HEK293 (cell line): ENCODE measurements at regions not wholly inside any gene's neighbourhood (a gene's known extent, or its start where the extent isn't known, plus 50 kb on each side); places are given as distances from the start of the nearest gene placed in this dataset.

ENCODE experiments used
- CTCF ChIA-PET: fragments of 350-600 bp; formaldehyde crosslinking; extraction: SDS; loops from one replicate; lab custom pipeline; 2021; ENCODE audit warnings: antibody characterized with exemption; lab: Yijun Ruan, JAX
- POLR2A ChIA-PET: fragments of 300-600 bp; formaldehyde crosslinking; extraction: SDS; loops from one replicate; lab custom pipeline; 2020; ENCODE audit warnings: antibody characterized with exemption, inconsistent platforms; lab: Yijun Ruan, JAX
- H3K27ac ChIP-seq: fragments of 200-500 bp; sonication (Bioruptor generic); 2 replicates; pipeline ENCODE4 v1.5.1; 2014; ENCODE audit warnings: low read depth, low read length, control low read depth, inconsistent platforms; ENCODE audit errors: extremely low read depth
- H3K36me3 ChIP-seq, 2 experiments: fragments of 200-500 bp in 1 of 2; sonication (Bioruptor generic) in 1 of 2; 1 replicate in 1 of 2; 2 replicates in 1 of 2; pipeline ENCODE4 v1.5.1; 2014 to 2017; ENCODE audit warnings: inconsistent platforms in 2 of 2, low read length in 2 of 2; ENCODE audit not compliant: control insufficient read depth in 2 of 2, insufficient read depth in 1 of 2
- H3K4me1 ChIP-seq: fragments of 200-500 bp; sonication (Bioruptor generic); 2 replicates; pipeline ENCODE4 v1.5.1; 2014; ENCODE audit warnings: mild to moderate bottlenecking, low read length, inconsistent platforms; ENCODE audit not compliant: control insufficient read depth, insufficient read depth
- H3K4me3 ChIP-seq: 2 replicates; pipeline ENCODE4 v1.5.1; 2011; ENCODE audit warnings: low read depth, mild to moderate bottlenecking, control low read depth, low read length, moderate library complexity
- H3K9me3 ChIP-seq: fragments of 200-500 bp; sonication (Bioruptor generic); 2 replicates; pipeline ENCODE4 v1.5.1; 2014; ENCODE audit warnings: low read depth, low read length, inconsistent platforms; ENCODE audit not compliant: control insufficient read depth, insufficient read depth
- GLI2 ChIP-seq: fragments of 450-650 bp; formaldehyde crosslinking; IDR thresholded peaks from 2 replicates; pipeline ENCODE4; 2017; ENCODE audit warnings: missing biosample characterization, missing genetic modification characterization, low read depth, borderline replicate concordance
- OSR2 ChIP-seq: fragments of 450-650 bp; formaldehyde crosslinking; IDR thresholded peaks from 2 replicates; pipeline ENCODE4 v1.5.1; 2016; ENCODE audit warnings: missing biosample characterization, missing genetic modification characterization
- PBX3 ChIP-seq: sonication (generic); formaldehyde crosslinking; IDR thresholded peaks from 2 replicates; pipeline ENCODE4 v1.8.1; 2022; ENCODE audit warnings: mild to moderate bottlenecking, moderate library complexity, missing genetic modification reagents
- PRDM1 ChIP-seq: fragments of 450-650 bp; formaldehyde crosslinking; IDR thresholded peaks from 2 replicates; pipeline ENCODE4; 2016; ENCODE audit warnings: missing biosample characterization, missing genetic modification characterization
- PRDM4 ChIP-seq: fragments of 450-650 bp; formaldehyde crosslinking; IDR thresholded peaks from 2 replicates; pipeline ENCODE4 v1.5.1; 2017; ENCODE audit warnings: missing biosample characterization, missing genetic modification characterization
- SP3 ChIP-seq: fragments of 450-650 bp; formaldehyde crosslinking; IDR thresholded peaks from 2 replicates; pipeline ENCODE4 v1.5.1; 2016; ENCODE audit warnings: missing biosample characterization, missing genetic modification characterization
- ZBTB1 ChIP-seq: fragments of 450-650 bp; formaldehyde crosslinking; IDR thresholded peaks from 2 replicates; pipeline ENCODE4 v1.5.1; 2016; ENCODE audit warnings: missing biosample characterization, missing genetic modification characterization
- ZBTB20 ChIP-seq: fragments of 450-650 bp; formaldehyde crosslinking; IDR thresholded peaks from 2 replicates; pipeline ENCODE4 v1.5.1; 2016; ENCODE audit warnings: missing biosample characterization, missing genetic modification characterization
- ZBTB48 ChIP-seq: fragments of 450-650 bp; formaldehyde crosslinking; IDR thresholded peaks from 2 replicates; pipeline ENCODE4 v1.5.1; 2016; ENCODE audit warnings: missing biosample characterization, missing genetic modification characterization
- ZNF140 ChIP-seq: fragments of 450-650 bp; formaldehyde crosslinking; IDR thresholded peaks from 2 replicates; pipeline ENCODE4 v1.5.1; 2016; ENCODE audit warnings: missing biosample characterization, missing genetic modification characterization
- ZNF18 ChIP-seq: fragments of 450-650 bp; formaldehyde crosslinking; IDR thresholded peaks from 2 replicates; pipeline ENCODE4 v1.5.1; 2016; ENCODE audit warnings: missing biosample characterization, missing genetic modification characterization
- ZNF184 ChIP-seq: fragments of 450-650 bp; IDR thresholded peaks from 2 replicates; pipeline ENCODE4 v1.5.1; 2018; ENCODE audit warnings: missing biosample characterization, mild to moderate bottlenecking, missing genetic modification characterization
- ZNF202 ChIP-seq: fragments of 450-650 bp; formaldehyde crosslinking; IDR thresholded peaks from 2 replicates; pipeline ENCODE4 v1.5.1; 2016; ENCODE audit warnings: missing biosample characterization, missing genetic modification characterization, borderline replicate concordance
- ZNF214 ChIP-seq: fragments of 450-650 bp; formaldehyde crosslinking; IDR thresholded peaks from 2 replicates; pipeline ENCODE4 v1.5.1; 2017; ENCODE audit warnings: missing biosample characterization, mild to moderate bottlenecking, missing genetic modification characterization, borderline replicate concordance
- ZNF248 ChIP-seq: fragments of 450-650 bp; formaldehyde crosslinking; IDR thresholded peaks from 2 replicates; pipeline ENCODE4 v1.5.1; 2017; ENCODE audit warnings: missing biosample characterization, missing genetic modification characterization
- ZNF354C ChIP-seq: fragments of 450-650 bp; formaldehyde crosslinking; IDR thresholded peaks from 2 replicates; pipeline ENCODE4 v1.5.1; 2016; ENCODE audit warnings: missing biosample characterization, missing genetic modification characterization, low read depth, borderline replicate concordance
- ZNF423 ChIP-seq: fragments of 450-650 bp; formaldehyde crosslinking; IDR thresholded peaks from 2 replicates; pipeline ENCODE4 v1.5.1; 2016; ENCODE audit warnings: missing biosample characterization, missing genetic modification characterization
- ZNF571 ChIP-seq: fragments of 450-650 bp; formaldehyde crosslinking; IDR thresholded peaks from 2 replicates; pipeline ENCODE4 v1.5.0; 2017; ENCODE audit warnings: missing biosample characterization, missing genetic modification characterization
- ZNF626 ChIP-seq: fragments of 450-650 bp; sonication (Bioruptor Pico); formaldehyde crosslinking; IDR thresholded peaks from 2 replicates; pipeline ENCODE4 v1.5.1; 2018; ENCODE audit warnings: missing biosample characterization, missing genetic modification characterization, inconsistent platforms
- ZNF639 ChIP-seq: fragments of 450-650 bp; formaldehyde crosslinking; IDR thresholded peaks from 2 replicates; pipeline ENCODE4 v1.5.1; 2016; ENCODE audit warnings: missing biosample characterization, missing genetic modification characterization
- ZNF658 ChIP-seq: fragments of 450-650 bp; formaldehyde crosslinking; IDR thresholded peaks from 2 replicates; pipeline ENCODE4; 2016; ENCODE audit warnings: missing biosample characterization, missing genetic modification characterization
- ZNF768 ChIP-seq: fragments of 450-650 bp; formaldehyde crosslinking; IDR thresholded peaks from 2 replicates; pipeline ENCODE4 v1.5.1; 2018; ENCODE audit warnings: missing biosample characterization, mild to moderate bottlenecking, missing genetic modification characterization
- TF ChIP-seq, protein P1 (sequence below): fragments of 450-650 bp; formaldehyde crosslinking; IDR thresholded peaks from 2 replicates; pipeline ENCODE4 v1.5.1; 2016; ENCODE audit warnings: missing biosample characterization, missing genetic modification characterization
- TF ChIP-seq, protein P2 (sequence below): fragments of 450-650 bp; formaldehyde crosslinking; IDR thresholded peaks from 2 replicates; pipeline ENCODE4 v1.5.1; 2017; ENCODE audit warnings: missing biosample characterization, missing genetic modification characterization

- TF ChIP-seq ZNF140 (tag by site-specific recombination) (no peak), ZNF354C (tag by site-specific recombination) (no peak), ZNF626 (tag by site-specific recombination) (no peak), ZNF18 (tag by site-specific recombination) (no peak), ZNF639 (no peak), ZBTB20 (peak; percentile 48; the same call in 1 of the 2 replicates)
- TF ChIP-seq, protein P1, sequence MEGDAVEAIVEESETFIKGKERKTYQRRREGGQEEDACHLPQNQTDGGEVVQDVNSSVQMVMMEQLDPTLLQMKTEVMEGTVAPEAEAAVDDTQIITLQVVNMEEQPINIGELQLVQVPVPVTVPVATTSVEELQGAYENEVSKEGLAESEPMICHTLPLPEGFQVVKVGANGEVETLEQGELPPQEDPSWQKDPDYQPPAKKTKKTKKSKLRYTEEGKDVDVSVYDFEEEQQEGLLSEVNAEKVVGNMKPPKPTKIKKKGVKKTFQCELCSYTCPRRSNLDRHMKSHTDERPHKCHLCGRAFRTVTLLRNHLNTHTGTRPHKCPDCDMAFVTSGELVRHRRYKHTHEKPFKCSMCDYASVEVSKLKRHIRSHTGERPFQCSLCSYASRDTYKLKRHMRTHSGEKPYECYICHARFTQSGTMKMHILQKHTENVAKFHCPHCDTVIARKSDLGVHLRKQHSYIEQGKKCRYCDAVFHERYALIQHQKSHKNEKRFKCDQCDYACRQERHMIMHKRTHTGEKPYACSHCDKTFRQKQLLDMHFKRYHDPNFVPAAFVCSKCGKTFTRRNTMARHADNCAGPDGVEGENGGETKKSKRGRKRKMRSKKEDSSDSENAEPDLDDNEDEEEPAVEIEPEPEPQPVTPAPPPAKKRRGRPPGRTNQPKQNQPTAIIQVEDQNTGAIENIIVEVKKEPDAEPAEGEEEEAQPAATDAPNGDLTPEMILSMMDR = no peak
- TF ChIP-seq, all 188 proteins: peak for 1
- Histone ChIP-seq H3K36me3 (no peaks in the 10 kb centered on the region), H3K9me3 (no peaks in the 10 kb centered on the region), H3K4me1 (peaks cover 8% of the 10 kb centered on the region; the same call in 1 of the 2 replicates), H3K4me3 (no peak overlapping the region), H3K27ac (no peak overlapping the region)
- POLR2A ChIA-PET = interaction anchor here (0.6 kb wide), 1 partner anchor 775 kb away, joined by 5 read pairs; no protein-coding TSS in a partner anchor
- CTCF ChIA-PET = interaction anchor here (0.6 kb wide), 1 partner anchor 366 kb away, joined by 3 read pairs; no protein-coding TSS in a partner anchor
These were observed 310.6 kb upstream of the PROK2 start for GRCh38 chr3:72095521-72095920.

GRCh38 chr3:72093992-72094334 is 309.0 kb upstream of the PROK2 start:
- Histone ChIP-seq H3K4me1 (peaks cover 3% of the 10 kb centered on the region; the same call in 1 of the 2 replicates), H3K36me3 (no peaks in the 10 kb centered on the region), H3K27ac (no peak overlapping the region), H3K9me3 (no peaks in the 10 kb centered on the region), H3K4me3 (no peak overlapping the region)
- ChIA-PET POLR2A (no interaction called here), CTCF (no interaction called here)
- TF ChIP-seq ZNF214 (tag by site-specific recombination) (no peak), PRDM1 (no peak), ZBTB48 (tag by site-specific recombination) (no peak), ZNF202 (tag by site-specific recombination) (no peak), ZNF423 (tag by site-specific recombination) (no peak), ZNF658 (tag by site-specific recombination) (no peak), ZNF768 (tag by site-specific recombination) (no peak), ZNF571 (tag by site-specific recombination) (no peak), ZNF248 (tag by site-specific recombination) (no peak), SP3 (tag by site-specific recombination) (no peak), PRDM4 (tag by site-specific recombination) (no peak), ZNF184 (tag by site-specific recombination) (no peak), OSR2 (no peak), GLI2 (tag by site-specific recombination) (no peak), ZBTB1 (no peak), ZNF626 (tag by site-specific recombination) (no peak), PBX3 (CRISPR knock-in tag) (no peak)
- TF ChIP-seq, protein P2, sequence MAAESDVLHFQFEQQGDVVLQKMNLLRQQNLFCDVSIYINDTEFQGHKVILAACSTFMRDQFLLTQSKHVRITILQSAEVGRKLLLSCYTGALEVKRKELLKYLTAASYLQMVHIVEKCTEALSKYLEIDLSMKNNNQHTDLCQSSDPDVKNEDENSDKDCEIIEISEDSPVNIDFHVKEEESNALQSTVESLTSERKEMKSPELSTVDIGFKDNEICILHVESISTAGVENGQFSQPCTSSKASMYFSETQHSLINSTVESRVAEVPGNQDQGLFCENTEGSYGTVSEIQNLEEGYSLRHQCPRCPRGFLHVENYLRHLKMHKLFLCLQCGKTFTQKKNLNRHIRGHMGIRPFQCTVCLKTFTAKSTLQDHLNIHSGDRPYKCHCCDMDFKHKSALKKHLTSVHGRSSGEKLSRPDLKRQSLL = no peak
